ENCODE measurements at regions not wholly inside any gene's neighbourhood (a gene's known extent, or its start where the extent isn't known, plus 50 kb on each side); places are given as distances from the start of the nearest gene placed in this dataset.

DNA sequence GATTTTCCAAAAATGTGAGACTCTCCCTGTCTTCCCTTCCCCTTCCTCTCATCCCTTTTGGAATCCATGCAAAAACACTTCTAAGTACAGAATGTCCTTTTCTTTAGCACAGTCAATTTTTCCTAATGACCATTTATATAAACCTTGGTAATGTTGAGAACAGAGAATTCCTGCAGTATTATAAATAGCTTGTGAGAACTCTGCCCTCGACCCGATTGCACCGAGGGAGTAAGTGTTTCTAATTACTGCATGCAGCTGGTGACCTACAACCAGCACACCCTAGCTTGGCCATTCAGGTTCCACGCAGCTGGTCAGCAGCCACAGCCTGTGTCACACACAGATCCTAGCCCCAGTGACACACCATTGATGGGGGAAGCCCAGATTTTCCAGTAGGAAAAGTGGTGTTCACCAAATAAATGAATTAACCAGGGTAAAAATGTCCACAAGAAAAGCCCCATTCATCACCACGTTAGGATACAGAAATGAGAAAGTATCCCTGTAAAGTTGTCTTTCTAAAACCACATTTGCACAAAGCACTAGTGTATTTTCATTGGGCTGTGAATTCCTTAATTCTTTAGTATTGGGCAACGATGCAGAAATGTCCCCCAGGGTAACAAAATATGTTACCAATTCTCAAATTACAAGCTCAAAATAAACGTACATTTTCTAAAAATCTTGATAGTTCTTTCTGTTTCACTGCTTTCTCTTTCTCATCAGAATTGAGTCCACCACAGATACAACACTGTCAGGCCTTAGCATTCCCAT lies 499.0 kb upstream of the KLF6 start (continued):
- TF ChIP-seq, protein P1, sequence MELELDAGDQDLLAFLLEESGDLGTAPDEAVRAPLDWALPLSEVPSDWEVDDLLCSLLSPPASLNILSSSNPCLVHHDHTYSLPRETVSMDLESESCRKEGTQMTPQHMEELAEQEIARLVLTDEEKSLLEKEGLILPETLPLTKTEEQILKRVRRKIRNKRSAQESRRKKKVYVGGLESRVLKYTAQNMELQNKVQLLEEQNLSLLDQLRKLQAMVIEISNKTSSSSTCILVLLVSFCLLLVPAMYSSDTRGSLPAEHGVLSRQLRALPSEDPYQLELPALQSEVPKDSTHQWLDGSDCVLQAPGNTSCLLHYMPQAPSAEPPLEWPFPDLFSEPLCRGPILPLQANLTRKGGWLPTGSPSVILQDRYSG (tag; conservative IDR thresholded peaks at IDR 0.05; ENCODE audit: low read depth) = no peak
- TF ChIP-seq IRF9 (tag; IDR thresholded peaks at IDR 0.05) = no peak

DNA sequence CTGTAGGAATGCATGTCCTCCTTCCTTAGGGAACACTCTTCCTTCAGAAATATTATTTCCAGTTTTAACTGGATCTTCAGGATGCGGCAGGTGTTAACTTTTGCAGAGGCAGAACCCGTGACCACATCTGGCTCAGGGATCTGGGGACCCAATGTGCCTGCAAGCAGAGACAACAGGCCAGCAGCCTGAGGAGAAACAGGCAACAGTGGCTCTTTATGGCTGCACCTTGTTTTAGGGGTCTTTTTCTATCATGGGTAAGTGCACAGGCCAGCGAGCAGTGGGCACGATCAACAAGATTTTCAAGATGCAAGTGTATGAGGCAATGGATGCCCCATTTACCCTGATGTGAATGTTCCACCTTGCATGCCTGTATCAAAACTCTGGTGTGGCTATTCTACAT lies 497.5 kb upstream of the KLF6 start:
- Histone ChIP-seq H3K4me2 (ENCODE audit: insufficient read depth, low read length) (no peak overlapping the region), H3K27me3 (ENCODE audit: control insufficient read depth in 2 of 2, insufficient read depth in 2 of 2, low read length in 2 of 2) (peaks cover 0 to 8% of the 10 kb centered on the region in 2 experiments; a peak in 2 of 5 replicates), H3K4me1 (replicated peaks in 1 of 2; ENCODE audit: control insufficient read depth in 2 of 2, insufficient read depth in 2 of 2, low read length in 2 of 2) (no peaks in the 10 kb centered on the region), H3K9ac (ENCODE audit: insufficient read depth in 1 of 2, low read depth in 2 of 2, low read length in 2 of 2) (no peak overlapping the region), H3K4me3 (no peak overlapping the region), H3K9me3 (replicated peaks; ENCODE audit: control insufficient read depth, insufficient read depth, low read depth, low read length) (no peaks in the 10 kb centered on the region), H3K27ac (ENCODE audit: extremely low read depth, low read depth, low read length) (no peak overlapping the region), H4K20me1 (replicated peaks; ENCODE audit: control insufficient read depth, insufficient read depth, low read length) (no peaks in the 10 kb centered on the region), H3K36me3 (ENCODE audit: control insufficient read depth, insufficient read depth, low read length) (no peaks in the 10 kb centered on the region), H2AFZ (ENCODE audit: low read depth, low read length) (no peak overlapping the region), H3K79me2 (ENCODE audit: control insufficient read depth, insufficient read depth, low read length) (no peaks in the 10 kb centered on the region), H3K9me1 (ENCODE audit: control insufficient read depth, insufficient read depth, low read length) (no peaks in the 10 kb centered on the region)
- FAIRE-seq (no peak), ATAC-seq (no peak), DNase-seq (ENCODE audit: extremely low read depth in 1 of 4, low spot score in 3 of 4) (no peak)
- CTCF ChIA-PET (ENCODE audit: low intra/inter-chr PET ratio) = no interaction called here
- WGBS (ENCODE audit: insufficient coverage, low coverage, missing lambda C conversion rate) = 0% methylated on average over 4 of the region's 4 CpGs
- POLR2A ChIA-PET = no interaction called here
- no TSS peak for BruUV-seq (replicated peaks)
- intact Hi-C loops (cut with micrococcal nuclease) (no loop called here), in situ Hi-C loops (cut with MboI) (no loop called here)
- TF ChIP-seq ATF7 (IDR thresholded peaks at IDR 0.05) = no peak
- TF ChIP-seq TGIF2 (CRISPR knock-in tag; IDR thresholded peaks at IDR 0.05) = no peak
- TF ChIP-seq, protein P2, sequence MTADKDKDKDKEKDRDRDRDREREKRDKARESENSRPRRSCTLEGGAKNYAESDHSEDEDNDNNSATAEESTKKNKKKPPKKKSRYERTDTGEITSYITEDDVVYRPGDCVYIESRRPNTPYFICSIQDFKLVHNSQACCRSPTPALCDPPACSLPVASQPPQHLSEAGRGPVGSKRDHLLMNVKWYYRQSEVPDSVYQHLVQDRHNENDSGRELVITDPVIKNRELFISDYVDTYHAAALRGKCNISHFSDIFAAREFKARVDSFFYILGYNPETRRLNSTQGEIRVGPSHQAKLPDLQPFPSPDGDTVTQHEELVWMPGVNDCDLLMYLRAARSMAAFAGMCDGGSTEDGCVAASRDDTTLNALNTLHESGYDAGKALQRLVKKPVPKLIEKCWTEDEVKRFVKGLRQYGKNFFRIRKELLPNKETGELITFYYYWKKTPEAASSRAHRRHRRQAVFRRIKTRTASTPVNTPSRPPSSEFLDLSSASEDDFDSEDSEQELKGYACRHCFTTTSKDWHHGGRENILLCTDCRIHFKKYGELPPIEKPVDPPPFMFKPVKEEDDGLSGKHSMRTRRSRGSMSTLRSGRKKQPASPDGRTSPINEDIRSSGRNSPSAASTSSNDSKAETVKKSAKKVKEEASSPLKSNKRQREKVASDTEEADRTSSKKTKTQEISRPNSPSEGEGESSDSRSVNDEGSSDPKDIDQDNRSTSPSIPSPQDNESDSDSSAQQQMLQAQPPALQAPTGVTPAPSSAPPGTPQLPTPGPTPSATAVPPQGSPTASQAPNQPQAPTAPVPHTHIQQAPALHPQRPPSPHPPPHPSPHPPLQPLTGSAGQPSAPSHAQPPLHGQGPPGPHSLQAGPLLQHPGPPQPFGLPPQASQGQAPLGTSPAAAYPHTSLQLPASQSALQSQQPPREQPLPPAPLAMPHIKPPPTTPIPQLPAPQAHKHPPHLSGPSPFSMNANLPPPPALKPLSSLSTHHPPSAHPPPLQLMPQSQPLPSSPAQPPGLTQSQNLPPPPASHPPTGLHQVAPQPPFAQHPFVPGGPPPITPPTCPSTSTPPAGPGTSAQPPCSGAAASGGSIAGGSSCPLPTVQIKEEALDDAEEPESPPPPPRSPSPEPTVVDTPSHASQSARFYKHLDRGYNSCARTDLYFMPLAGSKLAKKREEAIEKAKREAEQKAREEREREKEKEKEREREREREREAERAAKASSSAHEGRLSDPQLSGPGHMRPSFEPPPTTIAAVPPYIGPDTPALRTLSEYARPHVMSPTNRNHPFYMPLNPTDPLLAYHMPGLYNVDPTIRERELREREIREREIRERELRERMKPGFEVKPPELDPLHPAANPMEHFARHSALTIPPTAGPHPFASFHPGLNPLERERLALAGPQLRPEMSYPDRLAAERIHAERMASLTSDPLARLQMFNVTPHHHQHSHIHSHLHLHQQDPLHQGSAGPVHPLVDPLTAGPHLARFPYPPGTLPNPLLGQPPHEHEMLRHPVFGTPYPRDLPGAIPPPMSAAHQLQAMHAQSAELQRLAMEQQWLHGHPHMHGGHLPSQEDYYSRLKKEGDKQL (CRISPR knock-in tag; IDR thresholded peaks at IDR 0.05; ENCODE audit: borderline replicate concordance) = no peak
- TF ChIP-seq TEAD2 (tag; IDR thresholded peaks at IDR 0.05) = no peak
- TF ChIP-seq FIP1L1 (IDR thresholded peaks at IDR 0.05; ENCODE audit: low read depth, low read length, poor library complexity, severe bottlenecking) = no peak
- no peak for TF ChIP-seq SRSF3 (IDR thresholded peaks at IDR 0.05; ENCODE audit: insufficient read depth, low read length)
- no peak for TF ChIP-seq TRIM24 (IDR thresholded peaks at IDR 0.05)
- no peak for TF ChIP-seq ZNF23 (CRISPR knock-in tag; IDR thresholded peaks at IDR 0.05)
- TF ChIP-seq, protein P3, sequence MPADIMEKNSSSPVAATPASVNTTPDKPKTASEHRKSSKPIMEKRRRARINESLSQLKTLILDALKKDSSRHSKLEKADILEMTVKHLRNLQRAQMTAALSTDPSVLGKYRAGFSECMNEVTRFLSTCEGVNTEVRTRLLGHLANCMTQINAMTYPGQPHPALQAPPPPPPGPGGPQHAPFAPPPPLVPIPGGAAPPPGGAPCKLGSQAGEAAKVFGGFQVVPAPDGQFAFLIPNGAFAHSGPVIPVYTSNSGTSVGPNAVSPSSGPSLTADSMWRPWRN (IDR thresholded peaks at IDR 0.05; ENCODE audit: low read depth) = no peak
- TF ChIP-seq SPI1 (IDR thresholded peaks at IDR 0.05; ENCODE audit: borderline replicate concordance, low read depth, low read length) = no peak
- no peak for TF ChIP-seq ZNF444 (CRISPR knock-in tag; IDR thresholded peaks at IDR 0.05)

Data from K562 (cell line).